ENCODE measurements at regions not wholly inside any gene's neighbourhood (a gene's known extent, or its start where the extent isn't known, plus 50 kb on each side); places are given as distances from the start of the nearest gene placed in this dataset.

DNA sequence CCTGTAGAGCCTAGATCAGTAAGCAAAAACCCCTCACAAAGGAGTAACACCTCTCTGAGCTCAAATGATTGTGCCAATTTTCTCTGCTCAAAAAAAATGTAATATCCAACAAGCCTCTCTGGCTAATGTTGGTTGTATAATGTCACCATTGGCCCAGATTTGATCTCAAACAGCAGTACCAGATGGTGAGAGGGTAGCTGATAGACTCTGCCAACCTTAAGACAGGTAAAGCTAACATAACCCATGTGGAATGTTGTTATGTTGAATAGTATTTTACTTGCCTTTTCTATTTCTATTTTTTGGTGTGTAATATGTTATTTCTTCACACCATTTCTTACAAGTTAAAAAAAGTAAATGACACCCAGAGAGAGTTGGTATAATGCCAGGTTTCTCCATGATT is 166.7 kb upstream of the GUCY1A2 start:
- Histone ChIP-seq H3K27ac (ENCODE audit: extremely low read depth, low read depth, low read length) (no peak overlapping the region), H3K9me3 (replicated peaks; ENCODE audit: control insufficient read depth, insufficient read depth, low read depth, low read length) (no peaks in the 10 kb centered on the region), H3K79me2 (ENCODE audit: control insufficient read depth, insufficient read depth, low read length) (no peaks in the 10 kb centered on the region), H3K27me3 (ENCODE audit: control insufficient read depth in 2 of 2, insufficient read depth in 2 of 2, low read length in 2 of 2) (no peaks in the 10 kb centered on the region), H4K20me1 (replicated peaks; ENCODE audit: control insufficient read depth, insufficient read depth, low read length) (no peaks in the 10 kb centered on the region), H3K36me3 (ENCODE audit: control insufficient read depth, insufficient read depth, low read length) (no peaks in the 10 kb centered on the region), H3K4me3 (no peak overlapping the region), H3K9me1 (ENCODE audit: control insufficient read depth, insufficient read depth, low read length) (no peaks in the 10 kb centered on the region), H3K9ac (ENCODE audit: insufficient read depth in 1 of 2, low read depth in 2 of 2, low read length in 2 of 2) (no peak overlapping the region), H3K4me2 (ENCODE audit: insufficient read depth, low read length) (no peak overlapping the region), H2AFZ (ENCODE audit: low read depth, low read length) (no peak overlapping the region), H3K4me1 (replicated peaks in 1 of 2; ENCODE audit: control insufficient read depth in 2 of 2, insufficient read depth in 2 of 2, low read length in 2 of 2) (no peaks in the 10 kb centered on the region)
- in situ Hi-C loops (cut with MboI) (no loop called here), intact Hi-C loops (cut with micrococcal nuclease) (no loop called here)
- FAIRE-seq (no peak), DNase-seq (ENCODE audit: extremely low read depth in 1 of 4, low spot score in 3 of 4) (no peak), ATAC-seq (no peak)
- ChIA-PET POLR2A (no interaction called here), CTCF (ENCODE audit: low intra/inter-chr PET ratio) (no interaction called here)
- BruUV-seq (replicated peaks): no TSS peak
- no peak for TF ChIP-seq CBX2 (IDR thresholded peaks at IDR 0.05; ENCODE audit: insufficient read depth, low read length, poor library complexity, severe bottlenecking)
- no peak for TF ChIP-seq MBD2 (IDR thresholded peaks at IDR 0.05; ENCODE audit: borderline replicate concordance, low read depth)
- no peak for TF ChIP-seq HMGXB4 (CRISPR knock-in tag; IDR thresholded peaks at IDR 0.05)
- no peak for TF ChIP-seq RBM22 (IDR thresholded peaks at IDR 0.05; ENCODE audit: low read depth, low read length, poor library complexity, severe bottlenecking)
- TF ChIP-seq, protein P1, sequence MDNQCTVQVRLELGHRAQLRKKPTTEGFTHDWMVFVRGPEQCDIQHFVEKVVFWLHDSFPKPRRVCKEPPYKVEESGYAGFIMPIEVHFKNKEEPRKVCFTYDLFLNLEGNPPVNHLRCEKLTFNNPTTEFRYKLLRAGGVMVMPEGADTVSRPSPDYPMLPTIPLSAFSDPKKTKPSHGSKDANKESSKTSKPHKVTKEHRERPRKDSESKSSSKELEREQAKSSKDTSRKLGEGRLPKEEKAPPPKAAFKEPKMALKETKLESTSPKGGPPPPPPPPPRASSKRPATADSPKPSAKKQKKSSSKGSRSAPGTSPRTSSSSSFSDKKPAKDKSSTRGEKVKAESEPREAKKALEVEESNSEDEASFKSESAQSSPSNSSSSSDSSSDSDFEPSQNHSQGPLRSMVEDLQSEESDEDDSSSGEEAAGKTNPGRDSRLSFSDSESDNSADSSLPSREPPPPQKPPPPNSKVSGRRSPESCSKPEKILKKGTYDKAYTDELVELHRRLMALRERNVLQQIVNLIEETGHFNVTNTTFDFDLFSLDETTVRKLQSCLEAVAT (IDR thresholded peaks at IDR 0.05): no peak
- TF ChIP-seq EP400 (IDR thresholded peaks at IDR 0.05): no peak
- no peak for TF ChIP-seq CBX3 (IDR thresholded peaks at IDR 0.05; ENCODE audit: borderline replicate concordance in 1 of 2, low read length in 2 of 2)
- no peak for TF ChIP-seq NBN (IDR thresholded peaks at IDR 0.05; ENCODE audit: low read depth)
- TF ChIP-seq CHCHD3 (CRISPR knock-in tag; IDR thresholded peaks at IDR 0.05): no peak
- TF ChIP-seq RREB1 (CRISPR knock-in tag; IDR thresholded peaks at IDR 0.05): no peak
- TF ChIP-seq, protein P2, sequence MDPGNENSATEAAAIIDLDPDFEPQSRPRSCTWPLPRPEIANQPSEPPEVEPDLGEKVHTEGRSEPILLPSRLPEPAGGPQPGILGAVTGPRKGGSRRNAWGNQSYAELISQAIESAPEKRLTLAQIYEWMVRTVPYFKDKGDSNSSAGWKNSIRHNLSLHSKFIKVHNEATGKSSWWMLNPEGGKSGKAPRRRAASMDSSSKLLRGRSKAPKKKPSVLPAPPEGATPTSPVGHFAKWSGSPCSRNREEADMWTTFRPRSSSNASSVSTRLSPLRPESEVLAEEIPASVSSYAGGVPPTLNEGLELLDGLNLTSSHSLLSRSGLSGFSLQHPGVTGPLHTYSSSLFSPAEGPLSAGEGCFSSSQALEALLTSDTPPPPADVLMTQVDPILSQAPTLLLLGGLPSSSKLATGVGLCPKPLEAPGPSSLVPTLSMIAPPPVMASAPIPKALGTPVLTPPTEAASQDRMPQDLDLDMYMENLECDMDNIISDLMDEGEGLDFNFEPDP (CRISPR knock-in tag; IDR thresholded peaks at IDR 0.05): no peak
- no peak for TF ChIP-seq EP300 (IDR thresholded peaks at IDR 0.05; ENCODE audit: low read length)
